HL-60 (cell line): ENCODE measurements at regions not wholly inside any gene's neighbourhood (a gene's known extent, or its start where the extent isn't known, plus 50 kb on each side); places are given as distances from the start of the nearest gene placed in this dataset.

Experiments used
- DNase-seq, 2 experiments: peaks; one replicate each; pipeline ENCODE4 v3.0.0-alpha.2; 2010 to 2020; ENCODE audit warnings: low read depth in 1 of 2, low spot score in 1 of 2
- H3K27ac ChIP-seq: fragments of 250-450 bp; sonication (Bioruptor Pico); replicated peaks from 2 replicates; pipeline ENCODE4 v1.5.1; 2020; ENCODE audit warnings: mild to moderate bottlenecking, moderate library complexity
- H3K27me3 ChIP-seq: fragments of 250-450 bp; sonication (Bioruptor Pico); 2 replicates; pipeline ENCODE4 v1.5.1; 2021; ENCODE audit warnings: mild to moderate bottlenecking, moderate library complexity; ENCODE audit not compliant: insufficient read depth, poor library complexity, severe bottlenecking
- H3K4me3 ChIP-seq: replicated peaks from 2 replicates; pipeline ENCODE4 v1.5.1; 2011; ENCODE audit warnings: mild to moderate bottlenecking, control low read depth, low read length; ENCODE audit not compliant: insufficient read depth
- GABPA ChIP-seq: IDR thresholded peaks from 2 replicates; pipeline ENCODE4 v1.6.1; 2012; ENCODE audit warnings: low read depth
- POLR2AphosphoS5 ChIP-seq: IDR thresholded peaks from 2 replicates; pipeline ENCODE4 v1.6.1; 2012; ENCODE audit warnings: low read depth
- SPI1 ChIP-seq: IDR thresholded peaks from 2 replicates; pipeline ENCODE4 v1.6.1; 2012; ENCODE audit warnings: low read depth, mild to moderate bottlenecking, borderline replicate concordance
- TF ChIP-seq, protein P1 (sequence below): IDR thresholded peaks from one replicate; pipeline ENCODE4 v1.5.1; 2011; ENCODE audit warnings: low read length, control low read depth, inconsistent platforms; ENCODE audit not compliant: insufficient read depth
- TF ChIP-seq, protein P2 (sequence below): IDR thresholded peaks from 2 replicates; pipeline ENCODE4 v1.6.1; 2012; ENCODE audit warnings: low read depth; ENCODE audit not compliant: insufficient replicate concordance

DNA sequence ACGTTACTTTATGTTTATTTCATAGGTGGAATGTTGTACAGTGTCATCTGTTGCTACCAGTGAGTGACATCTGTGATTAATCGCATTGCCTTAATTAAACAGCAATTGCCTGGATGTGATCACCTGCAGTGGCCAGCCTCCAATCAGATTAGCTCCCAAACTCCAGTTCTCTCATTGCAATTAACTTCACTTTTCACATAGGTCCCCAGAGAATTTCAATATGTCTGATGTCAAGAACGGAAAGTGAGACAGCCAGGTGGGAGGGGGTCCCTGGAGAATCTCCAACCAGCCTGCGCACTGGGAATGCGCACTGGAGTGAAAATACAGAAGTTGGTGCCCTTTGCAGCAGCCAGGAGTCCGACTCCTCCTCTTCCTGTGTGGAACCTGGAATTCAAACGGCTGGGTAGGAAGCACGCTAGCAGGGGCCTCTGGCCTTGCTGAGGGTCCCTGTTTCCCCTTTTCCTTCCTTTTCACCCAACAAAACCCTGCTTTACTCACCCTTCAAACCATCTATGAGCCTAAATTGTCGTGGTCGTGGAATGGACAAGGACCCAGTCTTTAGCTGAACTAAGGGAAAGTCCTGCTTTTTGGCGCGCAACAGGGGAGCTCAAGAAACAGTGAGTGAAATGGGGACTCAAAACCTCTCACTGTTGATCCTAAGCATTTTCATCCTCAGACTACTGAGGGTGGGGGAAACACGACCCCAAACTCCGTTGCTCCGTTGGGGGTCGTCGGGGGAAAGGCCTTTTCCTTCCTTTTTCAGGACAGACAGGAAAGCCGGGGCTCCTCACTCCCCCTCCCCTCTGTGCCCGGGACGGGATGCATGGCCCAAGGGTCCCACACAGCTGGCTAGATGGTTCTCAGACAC, 1355.5 kb upstream of the LRRTM3 start:
- H3K27me3 ChIP-seq, result no peaks in the 10 kb centered on the region
- peak overlapping the region; percentile 58 for H3K27ac ChIP-seq
- peak; percentile 25; the same call in 1 of the 2 replicates for TF ChIP-seq GABPA
- TF ChIP-seq, protein P1, sequence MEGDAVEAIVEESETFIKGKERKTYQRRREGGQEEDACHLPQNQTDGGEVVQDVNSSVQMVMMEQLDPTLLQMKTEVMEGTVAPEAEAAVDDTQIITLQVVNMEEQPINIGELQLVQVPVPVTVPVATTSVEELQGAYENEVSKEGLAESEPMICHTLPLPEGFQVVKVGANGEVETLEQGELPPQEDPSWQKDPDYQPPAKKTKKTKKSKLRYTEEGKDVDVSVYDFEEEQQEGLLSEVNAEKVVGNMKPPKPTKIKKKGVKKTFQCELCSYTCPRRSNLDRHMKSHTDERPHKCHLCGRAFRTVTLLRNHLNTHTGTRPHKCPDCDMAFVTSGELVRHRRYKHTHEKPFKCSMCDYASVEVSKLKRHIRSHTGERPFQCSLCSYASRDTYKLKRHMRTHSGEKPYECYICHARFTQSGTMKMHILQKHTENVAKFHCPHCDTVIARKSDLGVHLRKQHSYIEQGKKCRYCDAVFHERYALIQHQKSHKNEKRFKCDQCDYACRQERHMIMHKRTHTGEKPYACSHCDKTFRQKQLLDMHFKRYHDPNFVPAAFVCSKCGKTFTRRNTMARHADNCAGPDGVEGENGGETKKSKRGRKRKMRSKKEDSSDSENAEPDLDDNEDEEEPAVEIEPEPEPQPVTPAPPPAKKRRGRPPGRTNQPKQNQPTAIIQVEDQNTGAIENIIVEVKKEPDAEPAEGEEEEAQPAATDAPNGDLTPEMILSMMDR, result no peak
- peak; percentile 54; the same call in 1 of the 2 replicates for TF ChIP-seq POLR2AphosphoS5
- no peak for TF ChIP-seq SPI1
- TF ChIP-seq, protein P2, sequence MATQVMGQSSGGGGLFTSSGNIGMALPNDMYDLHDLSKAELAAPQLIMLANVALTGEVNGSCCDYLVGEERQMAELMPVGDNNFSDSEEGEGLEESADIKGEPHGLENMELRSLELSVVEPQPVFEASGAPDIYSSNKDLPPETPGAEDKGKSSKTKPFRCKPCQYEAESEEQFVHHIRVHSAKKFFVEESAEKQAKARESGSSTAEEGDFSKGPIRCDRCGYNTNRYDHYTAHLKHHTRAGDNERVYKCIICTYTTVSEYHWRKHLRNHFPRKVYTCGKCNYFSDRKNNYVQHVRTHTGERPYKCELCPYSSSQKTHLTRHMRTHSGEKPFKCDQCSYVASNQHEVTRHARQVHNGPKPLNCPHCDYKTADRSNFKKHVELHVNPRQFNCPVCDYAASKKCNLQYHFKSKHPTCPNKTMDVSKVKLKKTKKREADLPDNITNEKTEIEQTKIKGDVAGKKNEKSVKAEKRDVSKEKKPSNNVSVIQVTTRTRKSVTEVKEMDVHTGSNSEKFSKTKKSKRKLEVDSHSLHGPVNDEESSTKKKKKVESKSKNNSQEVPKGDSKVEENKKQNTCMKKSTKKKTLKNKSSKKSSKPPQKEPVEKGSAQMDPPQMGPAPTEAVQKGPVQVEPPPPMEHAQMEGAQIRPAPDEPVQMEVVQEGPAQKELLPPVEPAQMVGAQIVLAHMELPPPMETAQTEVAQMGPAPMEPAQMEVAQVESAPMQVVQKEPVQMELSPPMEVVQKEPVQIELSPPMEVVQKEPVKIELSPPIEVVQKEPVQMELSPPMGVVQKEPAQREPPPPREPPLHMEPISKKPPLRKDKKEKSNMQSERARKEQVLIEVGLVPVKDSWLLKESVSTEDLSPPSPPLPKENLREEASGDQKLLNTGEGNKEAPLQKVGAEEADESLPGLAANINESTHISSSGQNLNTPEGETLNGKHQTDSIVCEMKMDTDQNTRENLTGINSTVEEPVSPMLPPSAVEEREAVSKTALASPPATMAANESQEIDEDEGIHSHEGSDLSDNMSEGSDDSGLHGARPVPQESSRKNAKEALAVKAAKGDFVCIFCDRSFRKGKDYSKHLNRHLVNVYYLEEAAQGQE, result no peak
- DNase-seq, result peak in 1 of 2 experiments; percentile 14
- peak overlapping the region; percentile 10; the same call in 1 of the 2 replicates for H3K4me3 ChIP-seq

DNA sequence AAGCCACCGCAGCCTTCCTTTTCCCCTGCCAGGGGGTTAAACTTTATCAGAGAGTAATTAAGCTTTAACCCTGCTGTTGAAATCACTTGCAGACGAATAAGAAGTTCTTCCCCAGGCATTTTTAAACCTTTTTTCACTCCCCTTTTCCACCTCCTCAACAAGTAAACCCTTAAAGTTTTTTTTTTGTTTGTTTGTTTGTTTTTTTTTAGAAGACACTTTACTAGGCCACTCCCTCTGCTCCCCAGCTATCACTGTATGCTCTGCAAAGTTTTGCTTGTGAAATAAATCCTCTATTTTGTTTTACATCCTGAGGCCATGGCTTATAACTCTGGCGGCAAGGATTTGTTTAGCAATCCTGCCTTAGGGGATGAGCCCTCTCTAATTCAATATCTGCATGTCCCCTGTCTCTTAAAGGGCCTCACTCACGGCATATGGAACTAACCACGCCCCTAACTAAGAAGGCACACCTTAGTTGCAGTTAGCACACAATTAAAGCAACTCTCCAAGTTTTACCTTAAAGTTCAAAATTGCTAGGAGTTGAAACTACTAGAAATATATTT, 1354.7 kb upstream of the LRRTM3 start:
- no peak overlapping the region for H3K4me3 ChIP-seq
- TF ChIP-seq GABPA (no peak), SPI1 (no peak), POLR2AphosphoS5 (no peak)
- TF ChIP-seq, protein P2, result no peak
- TF ChIP-seq, protein P1, result no peak
- peak overlapping the region; percentile 58 for H3K27ac ChIP-seq
- DNase-seq, result no peak
- no peaks in the 10 kb centered on the region for H3K27me3 ChIP-seq

DNA sequence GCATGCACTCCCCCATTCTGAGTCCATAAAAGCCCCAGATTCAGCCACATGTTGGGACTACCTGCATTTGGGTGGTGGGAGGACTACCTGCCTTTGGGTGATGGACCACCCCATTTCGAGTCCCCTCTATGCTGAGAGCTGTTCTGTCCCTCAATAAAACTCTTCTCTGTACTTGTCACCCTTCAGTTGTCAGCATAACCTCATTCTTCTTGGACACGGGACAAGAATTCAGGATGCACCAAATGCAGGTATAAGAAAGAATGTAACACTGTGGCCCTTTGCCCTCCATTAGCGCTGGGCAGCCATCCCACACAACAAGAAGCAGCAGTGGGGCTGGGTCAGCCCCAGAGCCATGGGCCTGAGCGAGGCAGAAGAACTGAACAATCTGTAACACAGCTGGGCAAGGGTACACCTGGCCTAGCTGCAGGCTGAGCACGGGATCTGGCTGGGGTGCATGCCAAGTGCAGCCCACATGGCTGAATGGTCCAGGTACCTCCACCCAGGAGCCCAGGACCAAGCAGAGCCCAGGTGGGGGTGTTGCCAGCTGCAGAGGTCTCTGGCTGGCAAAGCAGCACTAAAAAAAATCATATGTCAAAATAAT, 1344.3 kb upstream of the LRRTM3 start:
- no peak overlapping the region for H3K4me3 ChIP-seq
- H3K27ac ChIP-seq, result no peak overlapping the region
- no peak for DNase-seq
- TF ChIP-seq, protein P2, result no peak
- TF ChIP-seq, protein P1, result no peak
- TF ChIP-seq POLR2AphosphoS5 (no peak), SPI1 (no peak), GABPA (no peak)
- no peaks in the 10 kb centered on the region for H3K27me3 ChIP-seq
